Gastroesophageal sphincter (tissue), 4 donors: ENCODE measurements at regions not wholly inside any gene's neighbourhood (a gene's known extent, or its start where the extent isn't known, plus 50 kb on each side); places are given as distances from the start of the nearest gene placed in this dataset.

Source experiments
- ATAC-seq: fragments of 150-250 bp; one replicate; pipeline ENCODE4 v1.9.1; 2016; ENCODE audit warnings: mild to moderate bottlenecking, moderate library complexity
- H3K27ac ChIP-seq, 4 donors: fragments of 200-600 bp; sonication (generic) in 3 of 4; 1 replicate in 3 of 4; 2 replicates in 1 of 4; pipeline ENCODE4 v1.5.1; 2016 to 2019
- H3K27me3 ChIP-seq: fragments of 200-600 bp; sonication (generic); one replicate; pipeline ENCODE4 v1.5.1; 2019
- H3K36me3 ChIP-seq, 2 donors: fragments of 200-600 bp; sonication (generic); one replicate each; pipeline ENCODE4 v1.5.1; 2019; ENCODE audit warnings: control low read depth in 1 of 2
- H3K4me1 ChIP-seq, 3 donors: fragments of 200-600 bp; sonication (generic); 1 replicate in 2 of 3; 2 replicates in 1 of 3; pipeline ENCODE4 v1.5.1; 2016 to 2019; ENCODE audit warnings: control low read depth in 2 of 3
- H3K4me3 ChIP-seq, 2 donors: fragments of 200-600 bp; sonication (generic); one replicate each; pipeline ENCODE4 v1.5.1; 2019; ENCODE audit warnings: mild to moderate bottlenecking in 1 of 2, moderate library complexity in 1 of 2
- H3K9me3 ChIP-seq, 3 donors: fragments of 200-600 bp; sonication (generic); one replicate each; pipeline ENCODE4 v1.5.1; 2017 to 2019; ENCODE audit warnings: control low read depth in 2 of 3
- CTCF ChIP-seq, 4 experiments: fragments of 200-600 bp in 2 of 4; fragments of 450-650 bp in 2 of 4; sonication (generic) in 1 of 4; IDR thresholded peaks; one replicate each; pipeline ENCODE4 v1.5.1; 2017 to 2019; ENCODE audit warnings: antibody characterized with exemption in 4 of 4, mild to moderate bottlenecking in 2 of 4, moderate library complexity in 2 of 4
- EP300 ChIP-seq: sonication (generic); formaldehyde crosslinking; IDR thresholded peaks from one replicate; pipeline ENCODE4 v1.6.1; 2017; ENCODE audit warnings: antibody characterized with exemption, mild to moderate bottlenecking
- POLR2A ChIP-seq, 2 donors: fragments of 450-650 bp; IDR thresholded peaks; one replicate each; pipeline ENCODE4 v1.6.1; 2017; ENCODE audit warnings: antibody characterized with exemption in 2 of 2, mild to moderate bottlenecking in 2 of 2, moderate library complexity in 1 of 2
- POLR2AphosphoS5 ChIP-seq: sonication (generic); formaldehyde crosslinking; IDR thresholded peaks from one replicate; pipeline ENCODE4 v1.6.1; 2017; ENCODE audit warnings: antibody characterized with exemption
- WGBS, 2 donors: methylation state at CpG; one replicate each; pipeline ENCODE4 v1.1.5; 2018; ENCODE audit warnings: low coverage in 1 of 2; 5-methylcytosine and 5-hydroxymethylcytosine counted together

GRCh38 chr10:3467052-3467951 lies 294.7 kb upstream of the PITRM1 start:
- peak overlapping the region in 1 of 2 donors; percentile 16 for H3K4me3 ChIP-seq
- WGBS, 2 donors: 15 to 40% methylated on average over 13 to 15 of the region's 23 CpGs
- no peaks in the 10 kb centered on the region for H3K27me3 ChIP-seq
- ATAC-seq: peak; percentile 63
- peak; percentile 73 for TF ChIP-seq POLR2AphosphoS5
- no peak for TF ChIP-seq EP300
- TF ChIP-seq POLR2A (IDR thresholded peaks at IDR 0.05): peak in 1 of 2 donors; percentile 17
- peak in 2 of 4 experiments; percentile 38 to 55 for TF ChIP-seq CTCF (IDR thresholded peaks at IDR 0.05)
- no peaks in the 10 kb centered on the region for H3K9me3 ChIP-seq
- H3K4me1 ChIP-seq: peaks cover 13 to 70% (median 30%) of the 10 kb centered on the region in 3 donors
- H3K36me3 ChIP-seq: no peaks in the 10 kb centered on the region
- H3K27ac ChIP-seq: peak overlapping the region; percentile 89 to 97 (median 92)

- WGBS, 2 donors: 64 to 69% methylated on average over 7 to 11 of the region's 11 CpGs
Observed at GRCh38 chr10:3465406-3465891, 292.9 kb upstream of the PITRM1 start.

GRCh38 chr10:3464760-3465405 lies 292.3 kb upstream of the PITRM1 start:
- Histone ChIP-seq H3K36me3 (no peaks in the 10 kb centered on the region), H3K27ac (peak overlapping the region in 3 of 4 donors; percentile 69 to 92 (median 82)), H3K27me3 (no peaks in the 10 kb centered on the region), H3K4me3 (no peak overlapping the region), H3K4me1 (peaks cover 10 to 49% (median 21%) of the 10 kb centered on the region in 3 donors), H3K9me3 (no peaks in the 10 kb centered on the region)
- ATAC-seq: no peak
- TF ChIP-seq POLR2AphosphoS5 (no peak), POLR2A (IDR thresholded peaks at IDR 0.05) (no peak), CTCF (IDR thresholded peaks at IDR 0.05) (no peak), EP300 (no peak)
- WGBS, 2 donors: 64 to 76% methylated on average over 8 to 9 of the region's 9 CpGs

More at GRCh38 chr10:3465406-3465891, 292.9 kb upstream of the PITRM1 start:
- Histone ChIP-seq H3K4me3 (no peak overlapping the region), H3K9me3 (no peaks in the 10 kb centered on the region), H3K27ac (peak overlapping the region in 3 of 4 donors; percentile 69 to 92 (median 82)), H3K36me3 (no peaks in the 10 kb centered on the region), H3K4me1 (peaks cover 10 to 54% (median 21%) of the 10 kb centered on the region in 3 donors), H3K27me3 (no peaks in the 10 kb centered on the region)
- TF ChIP-seq EP300 (no peak), CTCF (IDR thresholded peaks at IDR 0.05) (no peak), POLR2A (IDR thresholded peaks at IDR 0.05) (no peak), POLR2AphosphoS5 (no peak)
- no peak for ATAC-seq

- H3K36me3 ChIP-seq: no peaks in the 10 kb centered on the region
- peaks cover 0 to 13% (median 3%) of the 10 kb centered on the region in 3 donors for H3K4me1 ChIP-seq
- ATAC-seq: no peak
- WGBS, 2 donors: 42 to 76% methylated on average over 4 to 6 of the region's 6 CpGs
- no peak overlapping the region for H3K4me3 ChIP-seq
- TF ChIP-seq POLR2AphosphoS5 (no peak), EP300 (no peak), CTCF (IDR thresholded peaks at IDR 0.05) (no peak), POLR2A (IDR thresholded peaks at IDR 0.05) (no peak)
- no peaks in the 10 kb centered on the region for H3K27me3 ChIP-seq
- H3K9me3 ChIP-seq: no peaks in the 10 kb centered on the region
- peak overlapping the region in 2 of 4 donors; percentile 16 to 37 for H3K27ac ChIP-seq
Observed at GRCh38 chr10:3460420-3461128, 288.0 kb upstream of the PITRM1 start.
